DND-41 (cell line): ENCODE measurements at regions not wholly inside any gene's neighbourhood (a gene's known extent, or its start where the extent isn't known, plus 50 kb on each side); places are given as distances from the start of the nearest gene placed in this dataset.

Experiments
- ATAC-seq: fragments of 200-7000 bp; cut with Tn5 transposase; 3 replicates; pipeline ENCODE4 v1.9.1; 2021; ENCODE audit warnings: low read depth; ENCODE audit not compliant: insufficient read depth
- DNase-seq: peaks from one replicate; pipeline ENCODE4 v3.0.0-alpha.2; 2020
- H2AFZ ChIP-seq: 2 replicates; pipeline ENCODE4 v1.6.0; 2012; ENCODE audit warnings: low read depth, low read length
- H3K27ac ChIP-seq: 2 replicates; pipeline ENCODE4 v1.5.1; 2012; ENCODE audit warnings: low read length, inconsistent platforms
- H3K27me3 ChIP-seq: fragments of 200-600 bp; sonication (generic); 2 replicates; pipeline ENCODE4 v1.6.0; 2012; ENCODE audit warnings: low read length, mild to moderate bottlenecking, inconsistent platforms; ENCODE audit not compliant: insufficient read depth, poor library complexity
- H3K36me3 ChIP-seq: 2 replicates; pipeline ENCODE4 v1.5.1; 2012; ENCODE audit warnings: low read length, inconsistent platforms; ENCODE audit not compliant: insufficient read depth
- H3K4me1 ChIP-seq: 2 replicates; pipeline ENCODE4 v1.5.1; 2012; ENCODE audit warnings: mild to moderate bottlenecking, low read length; ENCODE audit not compliant: insufficient read depth
- H3K4me2 ChIP-seq: 2 replicates; pipeline ENCODE4 v1.6.0; 2012; ENCODE audit warnings: mild to moderate bottlenecking, moderate library complexity, low read length, inconsistent platforms; ENCODE audit not compliant: insufficient read depth
- H3K4me3 ChIP-seq, 2 experiments: fragments of 200-600 bp in 1 of 2; shearing (Covaris generic) in 1 of 2; 2 replicates each; pipeline ENCODE4 v1.5.1; 2012 to 2016; ENCODE audit warnings: inconsistent platforms in 2 of 2, low read length in 2 of 2, mild to moderate bottlenecking in 2 of 2, low read depth in 1 of 2, moderate library complexity in 1 of 2
- H3K79me2 ChIP-seq: 2 replicates; pipeline ENCODE4 v1.6.0; 2012; ENCODE audit warnings: low read length, inconsistent platforms; ENCODE audit not compliant: insufficient read depth
- H3K9ac ChIP-seq: 2 replicates; pipeline ENCODE4 v1.6.0; 2012; ENCODE audit warnings: low read depth, mild to moderate bottlenecking, inconsistent platforms, low read length, moderate library complexity
- H3K9me3 ChIP-seq: 2 replicates; pipeline ENCODE4 v1.5.1; 2012; ENCODE audit warnings: low read length, moderate library complexity, mild to moderate bottlenecking, inconsistent platforms; ENCODE audit not compliant: insufficient read depth, severe bottlenecking
- H4K20me1 ChIP-seq: 2 replicates; pipeline ENCODE4 v1.6.0; 2012; ENCODE audit warnings: low read length; ENCODE audit not compliant: insufficient read depth
- CTCF ChIP-seq: IDR thresholded peaks from 2 replicates; pipeline ENCODE4 v1.5.1; 2012; ENCODE audit warnings: borderline replicate concordance, low read length, moderate library complexity, mild to moderate bottlenecking; ENCODE audit not compliant: poor library complexity, severe bottlenecking; ENCODE audit errors: extremely low read depth
- EZH2 ChIP-seq: IDR thresholded peaks from 3 replicates; pipeline ENCODE4 v1.6.1; 2012; ENCODE audit warnings: borderline replicate concordance, low read depth, mild to moderate bottlenecking, moderate library complexity, low read length, inconsistent platforms; ENCODE audit not compliant: severe bottlenecking

- H3K79me2 ChIP-seq: no peaks in the 10 kb centered on the region
- no peak for ATAC-seq
These were observed 325.5 kb downstream of the EN1 start for GRCh38 chr2:118521960-118522359.

DNA sequence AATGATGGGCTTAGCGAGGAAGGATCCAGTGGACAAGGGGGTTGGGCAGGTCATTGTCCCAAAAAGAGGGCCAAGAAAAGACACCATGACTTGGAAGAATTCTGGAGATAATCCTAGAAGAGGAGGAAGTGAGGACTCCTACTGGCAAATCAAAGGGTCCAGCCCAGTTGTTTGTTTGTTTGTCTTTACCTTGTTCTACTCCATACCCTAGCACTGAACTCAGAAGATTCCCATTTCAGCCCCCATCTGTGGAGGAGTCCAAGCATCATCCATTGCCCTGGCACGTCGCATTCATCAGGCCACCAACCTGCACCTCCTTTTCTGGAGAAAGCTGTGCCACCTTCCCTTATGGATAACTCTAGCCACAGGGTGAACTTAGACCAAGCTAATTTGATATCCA, 326.2 kb downstream of the EN1 start:
- no peaks in the 10 kb centered on the region for H3K4me1 ChIP-seq
- H4K20me1 ChIP-seq: no peaks in the 10 kb centered on the region
- TF ChIP-seq CTCF: no peak
- no peak for TF ChIP-seq EZH2
- H3K9me3 ChIP-seq: no peaks in the 10 kb centered on the region
- H3K79me2 ChIP-seq: no peaks in the 10 kb centered on the region
- no peaks in the 10 kb centered on the region for H3K27me3 ChIP-seq
- no peak for ATAC-seq
- H3K36me3 ChIP-seq: no peaks in the 10 kb centered on the region
- H2AFZ ChIP-seq: no peak overlapping the region
- no peak overlapping the region for H3K4me3 ChIP-seq
- DNase-seq: no peak
- H3K27ac ChIP-seq: no peak overlapping the region
- no peak overlapping the region for H3K9ac ChIP-seq
- H3K4me2 ChIP-seq: no peak overlapping the region

More at GRCh38 chr2:118521960-118522359, 325.5 kb downstream of the EN1 start:
- Histone ChIP-seq H3K27ac (no peak overlapping the region), H3K27me3 (no peaks in the 10 kb centered on the region), H3K4me1 (no peaks in the 10 kb centered on the region), H3K9ac (no peak overlapping the region), H2AFZ (no peak overlapping the region), H3K9me3 (no peaks in the 10 kb centered on the region), H3K36me3 (no peaks in the 10 kb centered on the region), H3K4me2 (no peak overlapping the region), H4K20me1 (no peaks in the 10 kb centered on the region), H3K4me3 (no peak overlapping the region)
- no peak for DNase-seq
- TF ChIP-seq CTCF (no peak), EZH2 (no peak)

DNA sequence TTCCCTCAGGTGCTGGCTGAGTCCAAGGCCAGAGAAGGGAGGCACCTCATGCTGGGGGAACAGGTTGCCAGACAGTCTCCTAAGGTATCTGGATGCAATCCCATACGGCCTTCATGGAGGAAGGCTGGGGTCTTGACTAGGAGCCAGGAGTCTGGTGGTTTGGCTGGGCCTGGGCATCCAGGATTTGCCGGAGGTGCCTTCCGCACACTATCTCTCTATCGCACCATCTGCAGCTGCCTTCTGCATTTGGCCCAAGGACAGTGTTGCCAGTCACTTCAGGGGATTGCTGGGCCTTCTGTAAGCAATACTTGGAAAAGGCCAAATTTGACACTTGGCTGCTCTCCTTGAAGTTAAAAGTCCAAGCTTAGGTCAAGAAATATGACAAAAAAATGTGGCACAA, 327.2 kb downstream of the EN1 start:
- no peak overlapping the region for H3K9ac ChIP-seq
- no peaks in the 10 kb centered on the region for H3K79me2 ChIP-seq
- no peak for DNase-seq
- TF ChIP-seq EZH2 (no peak), CTCF (no peak)
- H4K20me1 ChIP-seq: no peaks in the 10 kb centered on the region
- H3K9me3 ChIP-seq: no peaks in the 10 kb centered on the region
- H2AFZ ChIP-seq: no peak overlapping the region
- no peak overlapping the region for H3K4me3 ChIP-seq
- H3K36me3 ChIP-seq: no peaks in the 10 kb centered on the region
- no peaks in the 10 kb centered on the region for H3K27me3 ChIP-seq
- H3K4me1 ChIP-seq: no peaks in the 10 kb centered on the region
- no peak overlapping the region for H3K27ac ChIP-seq
- ATAC-seq: no peak
- H3K4me2 ChIP-seq: no peak overlapping the region

DNA sequence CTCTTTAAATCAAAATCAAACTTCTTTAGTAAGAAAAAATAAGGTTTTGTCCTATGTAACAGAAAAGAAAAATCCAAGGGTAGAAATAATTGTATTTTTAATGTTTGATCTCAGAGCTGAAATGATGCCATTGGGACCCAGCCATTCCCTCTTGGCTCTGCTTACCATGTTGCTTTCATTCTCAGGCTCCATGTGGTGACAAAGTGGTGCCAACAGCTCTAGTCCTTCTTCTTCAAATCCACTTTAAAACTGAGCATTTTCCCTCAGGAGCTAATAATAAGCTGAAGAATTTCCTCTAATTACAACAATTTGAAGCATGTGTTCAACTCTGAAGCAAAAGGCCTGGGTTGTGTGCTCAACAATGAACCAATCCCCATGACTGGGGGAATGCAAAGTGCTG, 327.9 kb downstream of the EN1 start:
- Histone ChIP-seq H3K27me3 (no peaks in the 10 kb centered on the region), H3K9ac (no peak overlapping the region), H3K27ac (no peak overlapping the region), H3K9me3 (no peaks in the 10 kb centered on the region), H3K79me2 (no peaks in the 10 kb centered on the region), H3K4me1 (no peaks in the 10 kb centered on the region), H4K20me1 (no peaks in the 10 kb centered on the region), H3K4me2 (no peak overlapping the region), H3K36me3 (no peaks in the 10 kb centered on the region), H2AFZ (no peak overlapping the region), H3K4me3 (no peak overlapping the region)
- no peak for TF ChIP-seq CTCF
- TF ChIP-seq EZH2: no peak
- DNase-seq (no peak), ATAC-seq (no peak)
